Lung (tissue), 11 donors: ENCODE measurements at regions not wholly inside any gene's neighbourhood (a gene's known extent, or its start where the extent isn't known, plus 50 kb on each side); places are given as distances from the start of the nearest gene placed in this dataset.

Experiments
- ATAC-seq: fragments of 200-7000 bp; cut with Tn5 transposase; one replicate; pipeline ENCODE4 v1.9.1; 2020; ENCODE audit warnings: moderate number of reproducible peaks; ENCODE audit not compliant: insufficient read depth, low FRiP score
- DNase-seq, 3 donors: peaks; one replicate each; pipeline ENCODE4 v3.0.0-alpha.2; 2013 to 2017
- H3K27ac ChIP-seq, 2 donors: one replicate each; pipeline ENCODE4 v1.5.1; 2013; ENCODE audit warnings: mild to moderate bottlenecking in 2 of 2, moderate library complexity in 2 of 2, control low read depth in 1 of 2, inconsistent platforms in 1 of 2, low read depth in 1 of 2, low read length in 1 of 2
- H3K27me3 ChIP-seq, 3 donors: one replicate each; pipeline ENCODE4 v1.5.1; 2013; ENCODE audit warnings: low read length in 2 of 3; ENCODE audit not compliant: control insufficient read depth in 3 of 3, insufficient read depth in 3 of 3
- H3K36me3 ChIP-seq, 4 donors: one replicate each; pipeline ENCODE4 v1.5.1; 2013; ENCODE audit warnings: low read length in 4 of 4, mild to moderate bottlenecking in 1 of 4, moderate library complexity in 1 of 4; ENCODE audit not compliant: control insufficient read depth in 4 of 4, insufficient read depth in 4 of 4
- H3K4me1 ChIP-seq, 5 donors: one replicate each; pipeline ENCODE4 v1.5.1; 2013; ENCODE audit warnings: low read length in 5 of 5, mild to moderate bottlenecking in 2 of 5, moderate library complexity in 1 of 5; ENCODE audit not compliant: control insufficient read depth in 5 of 5, insufficient read depth in 5 of 5
- H3K4me3 ChIP-seq: one replicate; pipeline ENCODE4 v1.5.1; 2013; ENCODE audit warnings: mild to moderate bottlenecking, control low read depth, moderate library complexity
- H3K9ac ChIP-seq, 2 donors: one replicate each; pipeline ENCODE4 v1.5.1; 2013; ENCODE audit warnings: low read length in 2 of 2, control low read depth in 1 of 2; ENCODE audit not compliant: insufficient read depth in 1 of 2
- H3K9me3 ChIP-seq, 4 donors: one replicate each; pipeline ENCODE4 v1.5.1; 2013; ENCODE audit warnings: low read length in 3 of 4, mild to moderate bottlenecking in 1 of 4, moderate library complexity in 1 of 4; ENCODE audit not compliant: control insufficient read depth in 4 of 4, insufficient read depth in 3 of 4
- CTCF ChIP-seq: IDR thresholded peaks from 2 replicates; pipeline ENCODE4 v1.5.1; 2012; ENCODE audit warnings: mild to moderate bottlenecking; ENCODE audit errors: control extremely low read depth, extremely low read depth
- WGBS, 2 donors: extraction: QIAGEN DNeasy Blood & Tissue Kit; methylation state at CpG; one replicate each; pipeline ENCODE4 v1.1.7; 2013; 5-methylcytosine and 5-hydroxymethylcytosine counted together
- donor health status: control.
- donor health status: control.
- donor health status: Bipolar disorder and iron deficiency.
- donor health status: healthy.
- donor health status: DM: yes; HTN: yes; CAD: no.

GRCh38 chr11:62048100-62048499 is 75.7 kb upstream of the INCENP start:
- 53 to 83% methylated on average over 1 of the region's 1 CpG for WGBS, 2 donors
- peaks cover 0 to 2% (median 0%) of the 10 kb centered on the region in 5 donors for H3K4me1 ChIP-seq
- H3K9me3 ChIP-seq = no peaks in the 10 kb centered on the region
- no peak overlapping the region for H3K27ac ChIP-seq
- H3K9ac ChIP-seq = no peak overlapping the region
- no peaks in the 10 kb centered on the region for H3K27me3 ChIP-seq
- no peak overlapping the region for H3K4me3 ChIP-seq
- no peak for ATAC-seq
- TF ChIP-seq CTCF = no peak
- H3K36me3 ChIP-seq = no peaks in the 10 kb centered on the region
- DNase-seq = no peak

GRCh38 chr11:62046568-62047100 is 77.2 kb upstream of the INCENP start:
- 89 to 93% methylated on average over 8 of the region's 8 CpGs for WGBS, 2 donors
- H3K4me1 ChIP-seq = peaks cover 0 to 3% (median 0%) of the 10 kb centered on the region in 5 donors
- no peaks in the 10 kb centered on the region for H3K36me3 ChIP-seq
- ATAC-seq (no peak), DNase-seq (no peak)
- TF ChIP-seq CTCF = no peak
- no peaks in the 10 kb centered on the region for H3K9me3 ChIP-seq
- no peaks in the 10 kb centered on the region for H3K27me3 ChIP-seq
- no peak overlapping the region for H3K9ac ChIP-seq
- H3K4me3 ChIP-seq = no peak overlapping the region
- H3K27ac ChIP-seq = no peak overlapping the region

GRCh38 chr11:62044639-62045121 is 77.2 kb upstream of the FTH1 start:
- TF ChIP-seq CTCF = no peak
- Histone ChIP-seq H3K9ac (no peak overlapping the region), H3K4me1 (peaks cover 0 to 3% (median 0%) of the 10 kb centered on the region in 5 donors), H3K27me3 (no peaks in the 10 kb centered on the region), H3K9me3 (no peaks in the 10 kb centered on the region), H3K27ac (no peak overlapping the region), H3K4me3 (no peak overlapping the region), H3K36me3 (no peaks in the 10 kb centered on the region)
- DNase-seq = no peak
- no peak for ATAC-seq
- WGBS, 2 donors = 93 to 98% methylated on average over 8 of the region's 8 CpGs

- no peak for DNase-seq
- H3K9me3 ChIP-seq = peaks cover 0 to 4% (median 2%) of the 10 kb centered on the region in 4 donors
- ATAC-seq = no peak
- no peaks in the 10 kb centered on the region for H3K36me3 ChIP-seq
- H3K4me3 ChIP-seq = no peak overlapping the region
- H3K27me3 ChIP-seq = no peaks in the 10 kb centered on the region
- H3K27ac ChIP-seq = no peak overlapping the region
- H3K4me1 ChIP-seq = peaks cover 0 to 2% (median 0%) of the 10 kb centered on the region in 5 donors
- no peak overlapping the region for H3K9ac ChIP-seq
- no peak for TF ChIP-seq CTCF
Measured at GRCh38 chr11:62035293-62035692, 67.9 kb upstream of the FTH1 start.
